Transverse colon (tissue), 4 donors: ENCODE measurements at regions not wholly inside any gene's neighbourhood (a gene's known extent, or its start where the extent isn't known, plus 50 kb on each side); places are given as distances from the start of the nearest gene placed in this dataset.

Experiments
- DNase-seq: peaks from one replicate; pipeline ENCODE4 v3.0.0-alpha.2; 2019
- H3K27ac ChIP-seq, 4 donors: fragments of 200-600 bp; sonication (generic); 2 replicates each; pipeline ENCODE4 v1.5.1; 2016 to 2018; ENCODE audit warnings: inconsistent platforms in 4 of 4
- H3K27me3 ChIP-seq: fragments of 200-600 bp; sonication (generic); 2 replicates; pipeline ENCODE4 v1.5.1; 2017; ENCODE audit warnings: inconsistent platforms
- H3K36me3 ChIP-seq, 4 donors: fragments of 200-600 bp; sonication (generic); 2 replicates each; pipeline ENCODE4 v1.5.1; 2017 to 2019; ENCODE audit warnings: inconsistent platforms in 4 of 4
- H3K4me1 ChIP-seq, 4 donors: fragments of 200-600 bp; sonication (generic); 2 replicates each; pipeline ENCODE4 v1.5.1; 2017 to 2020; ENCODE audit warnings: inconsistent platforms in 4 of 4
- H3K4me3 ChIP-seq, 4 donors: fragments of 200-600 bp; sonication (generic); 1 replicate in 1 of 4; 2 replicates in 3 of 4; pipeline versions ENCODE4 v1.5.1 to v1.6.1; 2017 to 2019; ENCODE audit warnings: inconsistent platforms in 4 of 4
- H3K9me3 ChIP-seq, 2 donors: fragments of 200-600 bp; sonication (generic); 2 replicates each; pipeline ENCODE4 v1.5.1; 2017 to 2019; ENCODE audit warnings: inconsistent platforms in 2 of 2
- CTCF ChIP-seq, 5 experiments: fragments of 200-600 bp in 3 of 5; fragments of 450-650 bp in 2 of 5; sonication (generic) in 3 of 5; IDR thresholded peaks; 1 replicate in 2 of 5; 2 replicates in 3 of 5; pipeline ENCODE4 v1.5.1; 2016 to 2017; ENCODE audit warnings: antibody characterized with exemption in 5 of 5, inconsistent platforms in 3 of 5, mild to moderate bottlenecking in 2 of 5, moderate library complexity in 1 of 5
- EP300 ChIP-seq: sonication (generic); formaldehyde crosslinking; IDR thresholded peaks from one replicate; pipeline ENCODE4 v1.6.1; 2017; ENCODE audit warnings: antibody characterized with exemption, low read depth
- POLR2A ChIP-seq: fragments of 450-650 bp; IDR thresholded peaks from one replicate; pipeline ENCODE4 v1.6.1; 2016; ENCODE audit warnings: antibody characterized with exemption, mild to moderate bottlenecking, moderate library complexity
- POLR2AphosphoS5 ChIP-seq, 3 donors: sonication (generic); formaldehyde crosslinking; IDR thresholded peaks; one replicate each; pipeline ENCODE4 v1.6.1; 2016; ENCODE audit warnings: antibody characterized with exemption in 3 of 3
- WGBS, 2 donors: methylation state at CpG; one replicate each; pipeline ENCODE4 v1.1.5; 2018; ENCODE audit warnings: low coverage in 1 of 2; 5-methylcytosine and 5-hydroxymethylcytosine counted together
- in situ Hi-C, 4 donors: fragments of 200-750 bp; cut with MboI; loops; one replicate each; pipeline versions ENCODE4 v1.15.0 to v1.15.1; 2017; ENCODE audit warnings: low sequenced_read_pairs in 3 of 4, low pct_ligation_motif_present in 1 of 4, low pct_unique_long_range_greater_than_20kb in 1 of 4
- intact Hi-C: fragments of 100-400 bp; cut with DNase I; formaldehyde crosslinking; loops from one replicate; pipeline ENCODE4 v1.15.1; 2023; ENCODE audit warnings: low total_unique reads

DNA sequence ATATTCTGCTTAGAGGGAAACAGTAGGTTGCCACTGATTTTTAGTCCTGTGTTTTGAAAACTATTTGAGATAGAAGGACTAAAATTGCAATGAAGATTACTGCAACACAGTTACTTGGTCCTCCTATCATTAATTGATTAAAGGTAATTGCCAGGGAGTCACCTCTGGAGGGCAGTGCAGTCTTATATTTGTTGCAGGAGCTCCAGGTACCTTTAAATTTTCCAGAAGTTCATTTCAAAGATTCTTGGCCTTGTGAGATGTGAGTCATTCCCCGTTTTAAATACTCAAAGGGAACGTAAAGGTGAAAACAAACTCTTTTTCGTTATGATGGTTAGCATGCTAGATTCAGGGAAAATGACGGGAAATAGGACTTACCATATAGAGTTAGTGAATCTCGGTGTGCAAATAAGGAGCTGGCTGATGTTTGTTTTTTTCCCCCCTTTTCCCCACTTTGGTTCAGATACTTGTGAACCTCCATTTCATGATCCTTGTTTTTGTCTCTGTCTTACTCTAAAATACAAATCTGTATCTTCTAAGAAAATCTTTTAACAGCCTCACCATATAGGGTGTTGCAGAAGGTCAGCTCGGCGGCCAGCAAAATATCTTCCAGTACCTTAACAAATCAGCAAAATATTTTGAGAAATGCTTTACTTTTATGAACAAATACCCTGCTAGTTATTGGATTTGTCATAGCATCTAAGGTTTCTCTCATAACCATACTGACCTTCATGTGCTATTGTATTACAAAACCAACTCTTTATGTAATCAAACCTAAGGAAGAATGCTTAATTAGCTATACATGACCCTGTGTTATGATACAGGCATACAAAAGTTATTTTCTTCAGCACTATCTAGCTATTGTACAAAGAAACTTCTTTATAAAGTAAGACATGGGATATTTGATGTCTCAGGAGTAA, 143.0 kb upstream of the HDAC9 start:
- no peak overlapping the region for H3K27ac ChIP-seq

DNA sequence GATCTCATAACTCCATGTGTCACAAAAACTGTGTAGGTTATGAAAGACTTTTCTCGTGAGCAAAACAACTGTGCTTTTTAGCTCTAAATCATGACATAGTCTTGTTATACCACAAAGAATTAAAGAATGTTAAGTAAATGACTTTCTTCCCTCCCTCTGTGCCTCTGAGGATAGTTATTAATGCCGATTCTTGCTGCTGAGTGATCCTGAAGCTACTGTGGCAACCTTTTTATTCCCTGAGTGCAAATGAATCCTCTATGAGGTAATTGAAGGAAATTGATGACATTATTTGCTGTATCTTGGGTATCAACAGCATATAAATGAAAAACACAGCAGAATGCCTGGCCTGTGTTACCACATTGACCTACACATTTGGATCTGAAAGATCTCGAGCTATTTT, 142.2 kb upstream of the HDAC9 start:
- H3K27ac ChIP-seq: peak overlapping the region in 1 of 4 donors; percentile 3
- TF ChIP-seq POLR2AphosphoS5 (IDR thresholded peaks at IDR 0.05): no peak
- no peak for TF ChIP-seq POLR2A
- TF ChIP-seq EP300: no peak
- no peak for TF ChIP-seq CTCF (IDR thresholded peaks at IDR 0.05)
- 60 to 68% methylated on average over 3 of the region's 3 CpGs for WGBS, 2 donors
- in situ Hi-C loops (loop anchor here in 3 of 4 donors (10.0 to 25.0 kb wide), 5 partner anchors 209 to 311 kb away; no protein-coding TSS in a partner anchor), intact Hi-C loops (loop anchor here (10.0 kb wide), 1 partner anchor 221 kb away; no protein-coding TSS in a partner anchor)
- no peak overlapping the region for H3K4me3 ChIP-seq
- peaks cover 0 to 17% (median 2%) of the 10 kb centered on the region in 4 donors for H3K4me1 ChIP-seq
- no peaks in the 10 kb centered on the region for H3K36me3 ChIP-seq
- DNase-seq: no peak
- H3K9me3 ChIP-seq: no peaks in the 10 kb centered on the region
- H3K27me3 ChIP-seq: no peaks in the 10 kb centered on the region

More for the DNA sequence above, 143.0 kb upstream of the HDAC9 start:
- in situ Hi-C loops (loop anchor here in 3 of 4 donors (10.0 to 25.0 kb wide), 5 partner anchors 210 to 312 kb away; no protein-coding TSS in a partner anchor), intact Hi-C loops (loop anchor here (10.0 kb wide), 1 partner anchor 222 kb away; no protein-coding TSS in a partner anchor)
- Histone ChIP-seq H3K4me1 (peaks cover 0 to 17% (median 2%) of the 10 kb centered on the region in 4 donors), H3K9me3 (no peaks in the 10 kb centered on the region), H3K36me3 (no peaks in the 10 kb centered on the region), H3K4me3 (no peak overlapping the region), H3K27me3 (no peaks in the 10 kb centered on the region)
- TF ChIP-seq CTCF (IDR thresholded peaks at IDR 0.05) (peak; percentile 47 to 60 (median 57)), POLR2A (no peak), POLR2AphosphoS5 (IDR thresholded peaks at IDR 0.05) (no peak)
- peak; percentile 53 for DNase-seq
- 45 to 60% methylated on average over 7 of the region's 7 CpGs for WGBS, 2 donors

DNA sequence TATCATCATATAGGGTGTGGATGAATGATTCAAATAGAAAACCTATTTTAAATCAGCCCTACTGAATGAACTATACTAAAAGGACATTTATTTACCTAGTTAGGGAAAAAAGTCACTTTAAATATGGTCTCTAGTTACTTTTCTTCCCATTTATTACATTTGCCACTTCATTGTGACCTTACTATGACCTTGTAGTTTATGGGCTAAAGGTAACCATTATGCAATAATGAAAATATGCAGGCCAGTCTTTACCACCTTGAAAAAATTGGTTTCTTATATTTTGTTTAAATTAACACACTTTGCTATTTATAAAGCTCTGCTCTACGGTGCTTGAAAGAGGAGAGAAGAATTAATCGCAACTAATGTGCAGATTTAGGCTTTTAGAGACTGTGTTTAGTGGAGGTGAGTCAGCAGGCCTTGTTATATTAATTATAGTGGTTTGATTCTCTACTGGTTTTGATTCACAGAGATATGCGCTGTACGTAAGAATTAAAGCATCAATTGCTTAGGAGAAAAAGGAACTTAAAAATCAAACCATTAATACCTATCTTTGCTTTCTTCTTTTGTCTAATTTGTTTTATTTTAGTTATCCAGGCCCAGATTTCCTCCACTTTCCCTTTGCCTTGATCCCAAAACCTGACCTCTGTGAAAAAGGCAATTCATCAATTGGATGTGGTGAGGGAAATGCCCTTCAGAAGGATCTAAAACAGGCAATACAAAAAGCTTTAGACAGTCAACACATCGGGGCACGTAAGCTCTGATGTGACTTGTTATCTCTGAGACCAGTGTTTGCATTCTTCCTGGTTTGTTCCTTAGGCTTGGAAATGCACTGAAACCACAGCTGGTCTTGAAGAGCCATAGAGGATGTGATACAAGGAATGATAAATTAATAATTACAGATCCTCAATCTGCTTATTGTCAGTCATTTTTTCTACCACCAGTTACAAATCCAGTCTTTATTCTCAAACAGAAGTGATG, 141.2 kb upstream of the HDAC9 start:
- no peaks in the 10 kb centered on the region for H3K36me3 ChIP-seq
- WGBS, 2 donors: 88 to 89% methylated on average over 6 of the region's 6 CpGs
- H3K9me3 ChIP-seq: no peaks in the 10 kb centered on the region
- peaks cover 0 to 17% (median 2%) of the 10 kb centered on the region in 4 donors for H3K4me1 ChIP-seq
- TF ChIP-seq POLR2AphosphoS5 (IDR thresholded peaks at IDR 0.05) (no peak), POLR2A (no peak), CTCF (IDR thresholded peaks at IDR 0.05) (no peak), EP300 (no peak)
- no peaks in the 10 kb centered on the region for H3K27me3 ChIP-seq
- H3K27ac ChIP-seq: no peak overlapping the region
- DNase-seq: no peak
- H3K4me3 ChIP-seq: no peak overlapping the region
- in situ Hi-C loops: loop anchor here in 3 of 4 donors (10.0 to 25.0 kb wide), 5 partner anchors 208 to 310 kb away; no protein-coding TSS in a partner anchor
- intact Hi-C loops: loop anchor here (10.0 kb wide), 1 partner anchor 220 kb away; no protein-coding TSS in a partner anchor
